ENCODE measurements at regions not wholly inside any gene's neighbourhood (a gene's known extent, or its start where the extent isn't known, plus 50 kb on each side); places are given as distances from the start of the nearest gene placed in this dataset.

DNA sequence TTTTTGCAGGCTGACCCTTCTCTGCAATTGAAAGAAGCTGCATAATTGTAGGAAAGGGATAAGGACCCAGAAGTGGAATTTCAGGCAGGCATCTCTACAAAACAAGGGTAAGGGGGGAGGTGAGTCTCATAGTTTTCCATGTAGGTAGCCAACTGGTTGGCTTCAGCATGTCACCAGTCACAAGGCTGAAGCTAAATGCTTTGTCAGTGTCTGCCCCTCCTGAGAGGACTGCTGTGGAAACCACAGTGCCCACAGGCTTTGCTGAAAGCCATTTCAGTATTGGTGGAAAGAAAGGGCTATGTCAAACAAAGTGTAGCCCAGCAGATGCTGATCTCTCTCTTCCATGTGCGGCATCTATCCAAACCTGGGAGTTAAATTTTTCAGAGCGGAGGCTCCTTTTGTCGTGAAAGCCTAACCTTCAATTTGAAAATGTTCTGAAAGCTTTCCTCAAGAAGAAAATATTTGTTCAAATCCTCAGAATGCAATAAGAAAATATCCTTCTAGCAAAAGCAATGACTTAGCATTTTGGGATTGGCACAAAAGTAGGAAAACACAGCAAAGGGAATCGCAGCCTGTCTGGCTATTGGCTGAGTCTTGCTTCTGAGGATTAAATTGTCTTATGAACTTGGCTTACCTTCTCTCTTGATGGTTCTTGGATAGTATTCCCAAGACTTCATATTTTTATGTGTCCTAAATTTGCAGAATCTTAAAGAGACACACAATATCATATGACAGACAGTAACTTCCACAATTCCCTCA, 591.7 kb downstream of the PLPP3 start:
- H4K8ac ChIP-seq (replicated peaks; ENCODE audit: insufficient read length, low read depth, low read length), result no peak overlapping the region
- H3K23me2 ChIP-seq (ENCODE audit: insufficient read length, low read depth, low read length, poor library complexity, severe bottlenecking), result no peaks in the 10 kb centered on the region
- Mint-ChIP-seq H3K9me3 (no peaks in the 10 kb centered on the region), H3K36me3 (ENCODE audit: insufficient read depth in 1 of 3, low read depth in 3 of 3) (no peaks in the 10 kb centered on the region), H3K27me3 (ENCODE audit: low read depth) (peaks cover 7% of the 10 kb centered on the region; the same call in 1 of the 2 replicates), H3K27ac (no peak overlapping the region), H3K4me1 (peaks cover 8 to 17% of the 10 kb centered on the region in 2 experiments), H3K4me3 (no peak overlapping the region)
- H3K9me3 ChIP-seq (ENCODE audit: control insufficient read depth, low read depth, low read length), result no peaks in the 10 kb centered on the region
- no peak overlapping the region for H2AK5ac ChIP-seq (ENCODE audit: insufficient read length, low read length)
- H3K27ac ChIP-seq (ENCODE audit: insufficient read length, low read depth, low read length), result no peak overlapping the region
- no peak overlapping the region for H2BK12ac ChIP-seq (ENCODE audit: insufficient read length, low read depth, low read length)
- H4K91ac ChIP-seq (ENCODE audit: insufficient read length, low read depth, low read length), result no peak overlapping the region
- no peak overlapping the region for H3T11ph ChIP-seq (ENCODE audit: low read length)
- no peak overlapping the region for H2BK120ac ChIP-seq (ENCODE audit: low read depth, low read length, poor library complexity, severe bottlenecking)
- H2BK5ac ChIP-seq (ENCODE audit: insufficient read length, low read length), result no peak overlapping the region
- no peak overlapping the region for H4K5ac ChIP-seq (ENCODE audit: insufficient read length, low read depth, low read length)
- H3K18ac ChIP-seq (ENCODE audit: insufficient read length, low read depth, low read length), result no peak overlapping the region
- TF ChIP-seq, protein P1, sequence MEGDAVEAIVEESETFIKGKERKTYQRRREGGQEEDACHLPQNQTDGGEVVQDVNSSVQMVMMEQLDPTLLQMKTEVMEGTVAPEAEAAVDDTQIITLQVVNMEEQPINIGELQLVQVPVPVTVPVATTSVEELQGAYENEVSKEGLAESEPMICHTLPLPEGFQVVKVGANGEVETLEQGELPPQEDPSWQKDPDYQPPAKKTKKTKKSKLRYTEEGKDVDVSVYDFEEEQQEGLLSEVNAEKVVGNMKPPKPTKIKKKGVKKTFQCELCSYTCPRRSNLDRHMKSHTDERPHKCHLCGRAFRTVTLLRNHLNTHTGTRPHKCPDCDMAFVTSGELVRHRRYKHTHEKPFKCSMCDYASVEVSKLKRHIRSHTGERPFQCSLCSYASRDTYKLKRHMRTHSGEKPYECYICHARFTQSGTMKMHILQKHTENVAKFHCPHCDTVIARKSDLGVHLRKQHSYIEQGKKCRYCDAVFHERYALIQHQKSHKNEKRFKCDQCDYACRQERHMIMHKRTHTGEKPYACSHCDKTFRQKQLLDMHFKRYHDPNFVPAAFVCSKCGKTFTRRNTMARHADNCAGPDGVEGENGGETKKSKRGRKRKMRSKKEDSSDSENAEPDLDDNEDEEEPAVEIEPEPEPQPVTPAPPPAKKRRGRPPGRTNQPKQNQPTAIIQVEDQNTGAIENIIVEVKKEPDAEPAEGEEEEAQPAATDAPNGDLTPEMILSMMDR (conservative IDR thresholded peaks at IDR 0.05), result no peak
- no peak overlapping the region for H3K56ac ChIP-seq (ENCODE audit: insufficient read length, low read depth, low read length)
- no peaks in the 10 kb centered on the region for H3K79me1 ChIP-seq (ENCODE audit: insufficient read depth, low read depth, low read length, poor library complexity, severe bottlenecking)
- no peak overlapping the region for H3K9ac ChIP-seq (ENCODE audit: extremely low read depth, insufficient read length, low read length)
- no CpG with 5 or more reads among the region's 4 CpGs for WGBS (ENCODE audit: extremely low coverage, insufficient read length, low lambda C conversion rate)
- no peak overlapping the region for H3K4ac ChIP-seq (ENCODE audit: low read depth, low read length)
- no peak overlapping the region for H3K23ac ChIP-seq (ENCODE audit: insufficient read length, low read depth, low read length)
- H3K4me2 ChIP-seq (ENCODE audit: insufficient read depth, insufficient read length, low read length), result no peak overlapping the region
- no peak overlapping the region for H3K14ac ChIP-seq (ENCODE audit: insufficient read depth, low read length)
- no peaks in the 10 kb centered on the region for H4K20me1 ChIP-seq (ENCODE audit: control insufficient read depth, insufficient read depth, insufficient read length)
- no peaks in the 10 kb centered on the region for H3K27me3 ChIP-seq (ENCODE audit: insufficient read depth, low read length)
- H2BK20ac ChIP-seq (ENCODE audit: low read depth, low read length, poor library complexity, severe bottlenecking), result no peak overlapping the region
- H3K79me2 ChIP-seq (ENCODE audit: insufficient read depth, low read length), result no peaks in the 10 kb centered on the region
- no peak overlapping the region for H2AFZ ChIP-seq (ENCODE audit: low read length)
- no peak for DNase-seq
- no peaks in the 10 kb centered on the region; the same call in 1 of the 2 replicates for H3K4me1 ChIP-seq (ENCODE audit: insufficient read depth, low read length)
- H2BK15ac ChIP-seq (ENCODE audit: low read depth, low read length), result no peak overlapping the region

Data from H9 (cell line).